Stomach smooth muscle (tissue), 2 donors: ENCODE measurements at regions not wholly inside any gene's neighbourhood (a gene's known extent, or its start where the extent isn't known, plus 50 kb on each side); places are given as distances from the start of the nearest gene placed in this dataset.

Experiments
- H3K27ac ChIP-seq: one replicate; pipeline ENCODE4 v1.7.0; 2013; ENCODE audit warnings: mild to moderate bottlenecking, low read length, inconsistent platforms
- H3K27me3 ChIP-seq, 2 donors: one replicate each; pipeline ENCODE4 v1.7.0; 2013; ENCODE audit warnings: low read length in 2 of 2; ENCODE audit not compliant: insufficient read depth in 2 of 2, control insufficient read depth in 1 of 2
- H3K36me3 ChIP-seq, 2 donors: one replicate each; pipeline ENCODE4 v1.7.0; 2013; ENCODE audit warnings: low read length in 2 of 2; ENCODE audit not compliant: control insufficient read depth in 2 of 2, insufficient read depth in 2 of 2
- H3K4me1 ChIP-seq: one replicate; pipeline ENCODE4 v1.7.0; 2013; ENCODE audit warnings: low read length; ENCODE audit not compliant: control insufficient read depth, insufficient read depth
- H3K4me3 ChIP-seq, 2 donors: one replicate each; pipeline ENCODE4 v1.7.0; 2013; ENCODE audit warnings: low read length in 2 of 2
- H3K9ac ChIP-seq, 2 donors: one replicate each; pipeline ENCODE4 v1.7.0; 2013; ENCODE audit warnings: low read length in 2 of 2, mild to moderate bottlenecking in 1 of 2
- H3K9me3 ChIP-seq, 2 donors: one replicate each; pipeline ENCODE4 v1.7.0; 2013; ENCODE audit warnings: low read length in 2 of 2; ENCODE audit not compliant: control insufficient read depth in 2 of 2
- donor health status: healthy.
- donor health status: Pancreatic carcinoma.

DNA sequence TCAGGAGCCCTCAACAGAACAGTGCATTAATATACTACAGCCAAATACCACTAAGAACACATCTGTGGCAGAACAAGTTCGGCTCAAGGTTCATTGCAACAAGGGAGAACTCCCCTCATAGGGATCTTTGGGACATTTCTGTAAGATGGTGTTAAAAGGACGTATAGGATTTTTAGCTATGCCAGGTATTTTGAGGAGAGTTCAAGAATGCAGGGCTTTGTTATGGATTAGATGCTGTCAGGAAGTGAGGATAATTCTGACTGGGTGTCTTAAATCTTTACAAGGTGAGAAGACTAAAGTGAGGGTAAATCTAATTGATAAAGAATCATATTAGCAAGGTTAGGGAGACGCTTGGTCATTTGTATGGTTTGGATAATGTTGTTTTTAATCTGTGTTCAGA is 83.7 kb upstream of the AHI1 start:
- Histone ChIP-seq H3K36me3 (no peaks in the 10 kb centered on the region), H3K4me1 (no peaks in the 10 kb centered on the region), H3K9ac (no peak overlapping the region), H3K4me3 (no peak overlapping the region), H3K27me3 (no peaks in the 10 kb centered on the region), H3K9me3 (no peaks in the 10 kb centered on the region), H3K27ac (no peak overlapping the region)

DNA sequence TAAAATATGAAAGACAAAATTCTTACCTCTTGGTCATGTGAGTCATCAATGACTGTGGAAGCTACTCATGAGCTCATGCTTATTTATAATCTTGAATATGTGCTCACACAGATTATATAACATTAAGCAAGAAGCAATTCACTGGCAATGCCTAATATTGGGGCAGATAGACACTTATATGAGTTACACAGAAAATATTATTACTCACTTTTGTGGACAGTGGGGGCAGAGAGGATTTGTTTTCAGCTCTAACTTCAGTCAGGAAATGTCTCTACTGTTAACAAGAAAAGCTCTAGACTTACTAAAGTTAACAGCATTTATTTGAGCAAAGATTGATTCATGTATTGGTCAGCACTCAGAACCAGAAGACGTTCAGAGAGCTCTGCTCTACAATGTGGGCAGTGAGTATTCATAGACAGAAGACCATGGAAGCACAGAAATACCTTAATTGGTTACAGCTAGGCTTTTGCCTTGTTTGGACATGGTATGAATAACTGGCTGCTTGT is 85.8 kb upstream of the AHI1 start:
- no peak overlapping the region for H3K9ac ChIP-seq
- no peak overlapping the region for H3K4me3 ChIP-seq
- H3K9me3 ChIP-seq: no peaks in the 10 kb centered on the region
- H3K27me3 ChIP-seq: no peaks in the 10 kb centered on the region
- H3K4me1 ChIP-seq: no peaks in the 10 kb centered on the region
- H3K27ac ChIP-seq: no peak overlapping the region
- no peaks in the 10 kb centered on the region for H3K36me3 ChIP-seq

DNA sequence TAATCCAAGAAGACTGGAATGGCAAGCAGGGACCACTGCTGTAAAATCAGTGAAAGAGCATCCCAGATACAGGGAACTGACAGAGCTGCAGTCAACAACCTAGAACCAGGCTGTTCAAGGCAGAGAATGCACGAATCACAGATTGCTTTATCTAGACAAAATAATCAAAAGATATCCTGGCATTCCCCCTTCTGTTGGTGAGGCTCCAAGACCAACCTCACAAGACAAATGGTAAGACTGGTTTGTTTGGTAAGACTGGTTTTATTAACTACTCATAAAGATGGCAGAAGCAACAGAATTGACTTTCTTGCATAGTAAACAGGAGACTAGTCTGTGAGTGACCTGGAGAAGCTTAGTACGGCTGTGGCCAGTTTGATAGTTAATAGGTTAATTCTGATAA is 88.8 kb upstream of the AHI1 start:
- H3K9ac ChIP-seq: no peak overlapping the region
- H3K27me3 ChIP-seq: no peaks in the 10 kb centered on the region
- H3K4me1 ChIP-seq: no peaks in the 10 kb centered on the region
- no peaks in the 10 kb centered on the region for H3K9me3 ChIP-seq
- no peaks in the 10 kb centered on the region for H3K36me3 ChIP-seq
- H3K27ac ChIP-seq: no peak overlapping the region
- H3K4me3 ChIP-seq: no peak overlapping the region

DNA sequence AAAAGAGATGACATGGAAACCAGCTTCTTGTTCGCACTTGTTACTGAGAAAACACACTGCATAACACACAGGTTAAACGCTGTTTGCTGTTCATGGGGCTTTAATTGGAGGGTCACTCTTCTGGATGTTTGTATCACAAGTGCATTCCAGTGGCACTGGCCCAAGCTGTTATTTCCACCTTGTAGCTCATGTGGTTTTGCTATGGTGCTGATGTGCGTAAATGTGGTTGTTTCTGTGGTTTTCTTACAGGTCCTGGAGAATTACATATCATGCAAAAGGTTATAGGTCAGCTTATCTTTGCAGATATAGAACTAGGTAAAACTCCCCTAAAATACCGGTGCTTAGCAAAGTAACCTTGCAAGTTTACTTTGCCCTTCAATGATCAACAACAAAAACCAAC is 89.3 kb upstream of the AHI1 start:
- Histone ChIP-seq H3K27ac (no peak overlapping the region), H3K9ac (no peak overlapping the region), H3K4me3 (no peak overlapping the region), H3K36me3 (no peaks in the 10 kb centered on the region), H3K4me1 (no peaks in the 10 kb centered on the region), H3K9me3 (no peaks in the 10 kb centered on the region), H3K27me3 (no peaks in the 10 kb centered on the region)

DNA sequence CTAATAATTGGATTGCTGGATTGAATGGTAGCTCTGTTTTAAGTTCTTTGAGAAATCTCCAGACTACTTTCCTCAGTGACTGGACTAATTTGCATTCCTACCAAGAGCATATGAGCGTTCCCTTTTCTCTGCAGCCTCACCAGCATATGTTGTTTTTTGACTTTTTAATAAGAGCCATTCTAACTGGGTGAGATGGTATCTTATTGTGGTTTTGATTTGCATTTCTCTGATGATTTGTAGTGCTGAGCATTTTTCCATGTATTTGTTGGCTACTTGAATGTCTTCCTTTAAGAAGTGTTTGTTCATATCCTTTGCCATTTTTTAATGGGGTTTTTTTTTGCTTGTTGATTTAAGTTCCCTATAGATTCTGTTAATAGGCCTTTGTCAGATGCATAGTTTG is 94.7 kb upstream of the AHI1 start:
- Histone ChIP-seq H3K27ac (no peak overlapping the region), H3K36me3 (no peaks in the 10 kb centered on the region), H3K4me3 (no peak overlapping the region), H3K4me1 (no peaks in the 10 kb centered on the region), H3K27me3 (no peaks in the 10 kb centered on the region), H3K9ac (no peak overlapping the region), H3K9me3 (no peaks in the 10 kb centered on the region)

DNA sequence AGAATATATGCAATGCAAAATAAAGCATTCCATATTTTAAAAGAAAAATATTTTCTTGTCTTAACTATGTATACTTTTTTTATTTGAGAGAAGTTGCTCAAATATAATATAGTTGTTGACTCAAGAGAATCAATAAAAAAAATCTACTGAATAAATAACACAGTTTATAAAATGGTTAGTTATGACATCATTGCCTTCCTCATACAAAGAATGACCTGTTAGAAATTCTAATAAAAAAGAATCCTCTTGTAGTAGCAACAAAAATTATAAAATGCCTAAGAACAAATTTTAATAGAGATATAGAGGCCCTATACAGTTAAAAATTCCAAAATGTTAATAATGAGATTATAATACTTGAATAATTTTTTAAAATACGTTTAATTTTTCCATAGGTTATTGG is 96.5 kb upstream of the AHI1 start:
- H3K9ac ChIP-seq: no peak overlapping the region
- no peaks in the 10 kb centered on the region for H3K27me3 ChIP-seq
- no peaks in the 10 kb centered on the region for H3K4me1 ChIP-seq
- H3K36me3 ChIP-seq: no peaks in the 10 kb centered on the region
- no peak overlapping the region for H3K27ac ChIP-seq
- no peaks in the 10 kb centered on the region for H3K9me3 ChIP-seq
- H3K4me3 ChIP-seq: no peak overlapping the region

DNA sequence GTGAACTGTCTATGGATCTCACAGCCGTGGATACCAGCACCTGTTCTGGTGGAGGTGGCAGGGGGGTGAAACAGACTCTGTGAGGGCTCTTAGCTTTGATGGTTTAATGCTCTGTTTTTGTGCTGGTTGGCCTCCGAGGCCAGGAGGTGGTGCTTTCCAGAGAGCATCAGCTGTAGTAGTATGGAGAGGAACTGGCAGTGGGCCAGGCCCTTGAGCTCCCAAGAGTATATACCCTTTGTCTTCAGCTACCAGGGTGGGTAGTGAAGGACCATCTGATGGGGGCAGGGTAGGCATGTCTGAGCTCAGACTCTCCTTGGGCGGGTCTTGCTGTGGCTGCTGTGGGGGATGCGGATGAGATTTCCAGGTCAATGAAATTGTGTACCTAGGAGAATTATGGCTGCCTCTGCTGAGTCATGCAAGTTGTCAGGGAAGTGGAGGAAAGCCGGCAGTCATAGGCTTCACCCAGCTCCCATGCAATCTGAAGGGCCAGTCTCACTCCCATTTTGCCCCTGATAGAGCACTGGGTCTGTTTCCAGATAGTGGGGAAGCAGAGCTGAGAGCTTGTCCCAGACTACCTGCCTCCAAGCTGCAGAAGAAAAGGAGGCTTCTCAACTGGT is 102.7 kb upstream of the AHI1 start:
- Histone ChIP-seq H3K27me3 (no peaks in the 10 kb centered on the region), H3K9me3 (peaks cover 0 to 3% of the 10 kb centered on the region in 2 donors), H3K27ac (no peak overlapping the region), H3K4me1 (no peaks in the 10 kb centered on the region), H3K4me3 (no peak overlapping the region), H3K9ac (no peak overlapping the region), H3K36me3 (no peaks in the 10 kb centered on the region)

DNA sequence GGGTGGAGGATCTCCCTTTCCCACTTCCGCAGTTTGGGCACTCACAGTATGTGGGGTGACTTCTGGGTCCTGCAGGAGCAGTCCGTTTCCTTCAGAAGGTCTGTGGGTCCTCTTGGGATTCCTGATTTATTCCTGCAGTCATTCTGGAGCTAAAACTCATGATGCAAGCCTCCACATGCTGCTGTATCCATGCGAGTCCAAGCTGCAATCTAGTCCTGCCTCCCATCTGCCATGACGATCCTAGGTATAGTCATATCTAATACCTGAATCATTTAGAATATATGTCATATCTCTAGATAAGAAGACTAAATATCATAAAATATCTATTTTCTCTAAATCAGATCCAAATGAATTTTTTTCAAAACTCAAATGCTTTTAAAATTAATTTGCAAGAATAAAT is 103.4 kb upstream of the AHI1 start:
- no peak overlapping the region for H3K4me3 ChIP-seq
- no peaks in the 10 kb centered on the region for H3K27me3 ChIP-seq
- H3K36me3 ChIP-seq: no peaks in the 10 kb centered on the region
- no peak overlapping the region for H3K9ac ChIP-seq
- peaks cover 0 to 3% of the 10 kb centered on the region in 2 donors for H3K9me3 ChIP-seq
- no peak overlapping the region for H3K27ac ChIP-seq
- no peaks in the 10 kb centered on the region for H3K4me1 ChIP-seq

DNA sequence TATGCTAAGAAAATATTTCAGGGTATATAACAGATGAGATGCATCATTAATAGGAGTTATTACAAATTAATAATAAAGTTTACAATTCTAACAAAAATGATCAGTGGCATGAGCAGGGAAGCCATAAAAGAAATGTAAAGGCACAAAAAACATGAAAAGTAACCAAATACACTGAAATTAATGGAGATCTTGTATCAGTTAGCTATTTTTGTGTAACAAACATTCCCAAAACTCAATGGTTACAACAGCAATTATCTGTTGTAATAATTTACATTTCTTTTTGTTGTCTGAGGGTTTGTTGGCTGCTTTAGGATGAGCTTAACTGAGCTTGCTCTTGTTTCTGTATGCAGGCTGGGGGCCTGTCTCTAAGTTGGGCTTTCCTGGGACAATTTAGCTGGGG is 104.3 kb upstream of the AHI1 start:
- H3K9ac ChIP-seq: no peak overlapping the region
- no peaks in the 10 kb centered on the region for H3K4me1 ChIP-seq
- H3K4me3 ChIP-seq: no peak overlapping the region
- peaks cover 0 to 3% of the 10 kb centered on the region in 2 donors for H3K9me3 ChIP-seq
- H3K36me3 ChIP-seq: no peaks in the 10 kb centered on the region
- no peaks in the 10 kb centered on the region for H3K27me3 ChIP-seq
- H3K27ac ChIP-seq: no peak overlapping the region

DNA sequence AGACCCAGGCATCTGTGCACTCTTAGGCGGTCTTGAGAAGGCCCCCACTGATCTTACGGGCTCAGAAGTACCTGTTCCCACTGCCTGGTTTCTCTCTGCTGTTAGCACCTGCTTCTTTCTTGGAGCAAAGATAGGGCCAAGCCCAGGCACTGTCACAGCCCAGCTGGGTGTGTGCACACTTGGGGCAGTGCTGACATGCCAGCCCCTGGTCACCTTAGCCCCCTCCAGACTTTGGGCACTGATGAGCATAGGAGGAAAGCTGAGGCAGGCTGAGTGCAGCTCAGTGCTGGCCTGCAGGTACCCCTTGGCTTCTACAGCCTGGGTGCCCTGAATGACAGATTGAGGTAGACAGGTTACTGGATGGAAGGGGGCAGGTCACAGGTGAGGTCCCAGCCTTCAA is 105.7 kb upstream of the AHI1 start:
- H3K9me3 ChIP-seq: peaks cover 0 to 3% of the 10 kb centered on the region in 2 donors
- no peak overlapping the region for H3K9ac ChIP-seq
- no peaks in the 10 kb centered on the region for H3K4me1 ChIP-seq

DNA sequence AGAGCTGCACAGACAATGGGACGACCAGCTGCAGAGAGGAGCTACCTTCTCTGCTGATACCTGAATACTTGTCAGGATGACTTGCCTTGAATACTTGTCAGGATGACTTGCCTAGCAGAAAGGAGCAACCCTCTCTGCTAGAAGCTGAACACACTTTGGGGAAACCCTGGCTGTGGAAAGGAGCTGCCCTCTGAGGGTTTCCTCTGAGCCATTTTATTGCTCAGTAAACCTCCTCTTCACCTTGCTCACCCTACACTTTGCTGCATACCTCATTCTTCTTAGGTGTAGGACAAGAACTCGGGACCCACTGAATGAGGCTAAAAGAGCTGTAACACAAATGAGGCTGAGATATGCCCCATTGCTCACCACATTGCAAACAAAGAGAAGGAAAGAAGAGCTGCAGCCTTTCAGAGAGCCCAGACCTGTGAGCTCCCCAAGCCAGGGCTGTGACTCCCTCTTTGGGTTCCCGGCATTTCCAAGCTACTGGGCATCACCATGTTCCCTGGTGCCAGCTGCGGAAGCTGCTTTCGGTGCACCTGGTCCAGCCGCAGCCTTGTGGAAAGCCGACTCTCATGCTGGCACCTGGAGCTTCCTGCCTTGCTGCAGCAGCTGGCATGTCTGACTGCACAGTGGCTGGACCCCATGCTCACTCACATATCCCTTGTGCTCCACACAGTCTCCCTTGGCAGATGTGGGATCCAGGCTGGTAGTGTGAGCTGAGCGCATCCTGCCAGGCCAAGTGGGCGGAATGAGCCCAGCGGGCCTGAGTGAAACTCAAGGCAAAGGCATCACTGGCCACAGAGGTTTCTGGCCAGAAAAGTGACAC is 106.7 kb upstream of the AHI1 start:
- no peaks in the 10 kb centered on the region for H3K27me3 ChIP-seq
- no peak overlapping the region for H3K27ac ChIP-seq
- peaks cover 0 to 3% of the 10 kb centered on the region in 2 donors for H3K9me3 ChIP-seq
- H3K4me1 ChIP-seq: no peaks in the 10 kb centered on the region
- no peak overlapping the region for H3K9ac ChIP-seq
- H3K4me3 ChIP-seq: no peak overlapping the region
- H3K36me3 ChIP-seq: no peaks in the 10 kb centered on the region

More for the DNA sequence above, 105.7 kb upstream of the AHI1 start:
- H3K27me3 ChIP-seq: no peaks in the 10 kb centered on the region
- no peak overlapping the region for H3K27ac ChIP-seq
- no peaks in the 10 kb centered on the region for H3K36me3 ChIP-seq
- no peak overlapping the region for H3K4me3 ChIP-seq
